HEK293 (cell line): ENCODE measurements at regions not wholly inside any gene's neighbourhood (a gene's known extent, or its start where the extent isn't known, plus 50 kb on each side); places are given as distances from the start of the nearest gene placed in this dataset.

Experiments
- CTCF ChIA-PET: fragments of 350-600 bp; formaldehyde crosslinking; extraction: SDS; loops from one replicate; lab custom pipeline; 2021; ENCODE audit warnings: antibody characterized with exemption; lab: Yijun Ruan, JAX
- POLR2A ChIA-PET: fragments of 300-600 bp; formaldehyde crosslinking; extraction: SDS; loops from one replicate; lab custom pipeline; 2020; ENCODE audit warnings: antibody characterized with exemption, inconsistent platforms; lab: Yijun Ruan, JAX
- H3K27ac ChIP-seq: fragments of 200-500 bp; sonication (Bioruptor generic); 2 replicates; pipeline ENCODE4 v1.5.1; 2014; ENCODE audit warnings: low read depth, low read length, control low read depth, inconsistent platforms; ENCODE audit errors: extremely low read depth
- H3K36me3 ChIP-seq, 2 experiments: fragments of 200-500 bp in 1 of 2; sonication (Bioruptor generic) in 1 of 2; 1 replicate in 1 of 2; 2 replicates in 1 of 2; pipeline ENCODE4 v1.5.1; 2014 to 2017; ENCODE audit warnings: inconsistent platforms in 2 of 2, low read length in 2 of 2; ENCODE audit not compliant: control insufficient read depth in 2 of 2, insufficient read depth in 1 of 2
- H3K4me1 ChIP-seq: fragments of 200-500 bp; sonication (Bioruptor generic); 2 replicates; pipeline ENCODE4 v1.5.1; 2014; ENCODE audit warnings: mild to moderate bottlenecking, low read length, inconsistent platforms; ENCODE audit not compliant: control insufficient read depth, insufficient read depth
- H3K4me3 ChIP-seq: 2 replicates; pipeline ENCODE4 v1.5.1; 2011; ENCODE audit warnings: low read depth, mild to moderate bottlenecking, control low read depth, low read length, moderate library complexity
- H3K9me3 ChIP-seq: fragments of 200-500 bp; sonication (Bioruptor generic); 2 replicates; pipeline ENCODE4 v1.5.1; 2014; ENCODE audit warnings: low read depth, low read length, inconsistent platforms; ENCODE audit not compliant: control insufficient read depth, insufficient read depth
- GLIS1 ChIP-seq: fragments of 450-650 bp; formaldehyde crosslinking; IDR thresholded peaks from 2 replicates; pipeline ENCODE4 v1.5.1; 2016; ENCODE audit warnings: missing biosample characterization, missing genetic modification characterization
- ZBTB21 ChIP-seq: fragments of 450-650 bp; formaldehyde crosslinking; IDR thresholded peaks from 2 replicates; pipeline ENCODE4 v1.5.1; 2017; ENCODE audit warnings: missing biosample characterization, missing genetic modification characterization
- ZNF16 ChIP-seq: fragments of 450-650 bp; formaldehyde crosslinking; IDR thresholded peaks from 2 replicates; pipeline ENCODE4 v1.5.1; 2016; ENCODE audit warnings: low read depth, missing biosample characterization, missing genetic modification characterization
- ZNF175 ChIP-seq: fragments of 450-650 bp; formaldehyde crosslinking; IDR thresholded peaks from 2 replicates; pipeline ENCODE4 v1.5.1; 2016; ENCODE audit warnings: missing biosample characterization, missing genetic modification characterization
- ZNF19 ChIP-seq: fragments of 450-650 bp; formaldehyde crosslinking; IDR thresholded peaks from 2 replicates; pipeline ENCODE4; 2016; ENCODE audit warnings: missing biosample characterization, missing genetic modification characterization, low read depth
- ZNF239 ChIP-seq: fragments of 450-650 bp; formaldehyde crosslinking; IDR thresholded peaks from 2 replicates; pipeline ENCODE4 v1.5.1; 2016; ENCODE audit warnings: missing biosample characterization, missing genetic modification characterization
- ZNF24 ChIP-seq: fragments of 450-650 bp; formaldehyde crosslinking; IDR thresholded peaks from 2 replicates; pipeline ENCODE4 v1.5.1; 2016; ENCODE audit warnings: missing biosample characterization, missing genetic modification characterization
- ZNF514 ChIP-seq: fragments of 450-650 bp; formaldehyde crosslinking; IDR thresholded peaks from 2 replicates; pipeline ENCODE4 v1.5.1; 2016; ENCODE audit warnings: missing biosample characterization, missing genetic modification characterization
- ZNF623 ChIP-seq: fragments of 450-650 bp; formaldehyde crosslinking; IDR thresholded peaks from 2 replicates; pipeline ENCODE4 v1.5.1; 2016; ENCODE audit warnings: missing biosample characterization, missing genetic modification characterization
- ZNF664 ChIP-seq: fragments of 450-650 bp; formaldehyde crosslinking; IDR thresholded peaks from 2 replicates; pipeline ENCODE4 v1.5.1; 2016; ENCODE audit warnings: missing biosample characterization, missing genetic modification characterization
- ZNF776 ChIP-seq: fragments of 450-650 bp; formaldehyde crosslinking; IDR thresholded peaks from 2 replicates; pipeline ENCODE4 v1.5.0; 2017; ENCODE audit warnings: missing biosample characterization, missing genetic modification characterization, borderline replicate concordance
- ZNF837 ChIP-seq: fragments of 450-650 bp; formaldehyde crosslinking; IDR thresholded peaks from 2 replicates; pipeline ENCODE4 v1.5.1; 2016; ENCODE audit warnings: missing biosample characterization, missing genetic modification characterization
- TF ChIP-seq, protein P1 (sequence below): fragments of 450-650 bp; formaldehyde crosslinking; conservative IDR thresholded peaks from 2 replicates; pipeline ENCODE4 v1.5.1; 2016; ENCODE audit warnings: low read depth, missing biosample characterization, missing genetic modification characterization
- TF ChIP-seq, protein P2 (sequence below): fragments of 450-650 bp; formaldehyde crosslinking; IDR thresholded peaks from 2 replicates; pipeline ENCODE4 v1.5.1; 2016; ENCODE audit warnings: missing biosample characterization, missing genetic modification characterization, low read depth
- TF ChIP-seq, protein P3 (sequence below): fragments of 450-650 bp; formaldehyde crosslinking; conservative IDR thresholded peaks from 2 replicates; pipeline ENCODE4 v1.5.1; 2016; ENCODE audit warnings: low read depth, missing biosample characterization, missing genetic modification characterization
- TF ChIP-seq, protein P4 (sequence below): fragments of 450-650 bp; formaldehyde crosslinking; IDR thresholded peaks from 2 replicates; pipeline ENCODE4 v1.5.1; 2016; ENCODE audit warnings: missing biosample characterization, missing genetic modification characterization
- TF ChIP-seq, protein P5 (sequence below): fragments of 450-650 bp; formaldehyde crosslinking; IDR thresholded peaks from 2 replicates; pipeline ENCODE4 v1.5.1; 2016; ENCODE audit warnings: missing biosample characterization, missing genetic modification characterization
- TF ChIP-seq, protein P6 (sequence below): fragments of 450-650 bp; formaldehyde crosslinking; IDR thresholded peaks from 2 replicates; pipeline ENCODE4 v1.5.1; 2016; ENCODE audit warnings: missing biosample characterization, missing genetic modification characterization

DNA sequence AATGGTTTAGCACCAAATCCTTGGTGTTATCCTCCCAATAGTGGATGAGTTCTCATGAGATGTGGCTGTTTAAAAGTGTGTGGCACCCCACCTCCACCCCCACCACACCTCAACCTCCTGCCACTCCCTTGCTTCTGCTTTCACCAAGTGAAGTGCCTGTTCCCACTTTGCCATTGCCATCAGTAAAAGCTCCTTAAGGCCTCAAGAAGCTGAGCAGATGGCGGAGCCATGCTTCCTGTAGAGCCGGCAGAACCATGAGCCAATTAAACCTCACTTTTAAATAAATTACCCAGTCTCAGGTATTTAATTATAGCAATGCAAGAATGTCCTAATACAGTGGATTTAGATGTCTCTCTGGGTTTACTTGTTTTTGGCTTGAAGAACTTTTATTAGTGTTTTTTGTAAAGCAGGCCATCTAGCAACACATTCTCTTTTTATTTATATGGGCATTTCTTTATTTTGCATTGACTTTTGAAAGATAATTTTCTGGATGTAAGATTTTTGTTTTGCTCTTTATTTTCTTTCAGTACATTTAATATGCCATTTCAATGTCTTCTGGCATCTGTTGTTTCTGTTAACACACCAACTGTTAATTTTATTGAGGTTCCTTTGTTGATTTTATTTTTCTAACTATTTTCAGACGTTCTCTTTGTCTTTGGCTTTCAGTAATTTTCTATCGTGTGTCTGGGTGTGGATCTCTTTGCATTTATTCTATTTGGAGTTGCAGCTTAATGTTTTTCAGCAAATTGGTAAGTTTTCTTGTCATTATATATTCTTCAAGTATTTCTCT, 724.5 kb upstream of the CNTN5 start (continued):
- TF ChIP-seq, protein P1, sequence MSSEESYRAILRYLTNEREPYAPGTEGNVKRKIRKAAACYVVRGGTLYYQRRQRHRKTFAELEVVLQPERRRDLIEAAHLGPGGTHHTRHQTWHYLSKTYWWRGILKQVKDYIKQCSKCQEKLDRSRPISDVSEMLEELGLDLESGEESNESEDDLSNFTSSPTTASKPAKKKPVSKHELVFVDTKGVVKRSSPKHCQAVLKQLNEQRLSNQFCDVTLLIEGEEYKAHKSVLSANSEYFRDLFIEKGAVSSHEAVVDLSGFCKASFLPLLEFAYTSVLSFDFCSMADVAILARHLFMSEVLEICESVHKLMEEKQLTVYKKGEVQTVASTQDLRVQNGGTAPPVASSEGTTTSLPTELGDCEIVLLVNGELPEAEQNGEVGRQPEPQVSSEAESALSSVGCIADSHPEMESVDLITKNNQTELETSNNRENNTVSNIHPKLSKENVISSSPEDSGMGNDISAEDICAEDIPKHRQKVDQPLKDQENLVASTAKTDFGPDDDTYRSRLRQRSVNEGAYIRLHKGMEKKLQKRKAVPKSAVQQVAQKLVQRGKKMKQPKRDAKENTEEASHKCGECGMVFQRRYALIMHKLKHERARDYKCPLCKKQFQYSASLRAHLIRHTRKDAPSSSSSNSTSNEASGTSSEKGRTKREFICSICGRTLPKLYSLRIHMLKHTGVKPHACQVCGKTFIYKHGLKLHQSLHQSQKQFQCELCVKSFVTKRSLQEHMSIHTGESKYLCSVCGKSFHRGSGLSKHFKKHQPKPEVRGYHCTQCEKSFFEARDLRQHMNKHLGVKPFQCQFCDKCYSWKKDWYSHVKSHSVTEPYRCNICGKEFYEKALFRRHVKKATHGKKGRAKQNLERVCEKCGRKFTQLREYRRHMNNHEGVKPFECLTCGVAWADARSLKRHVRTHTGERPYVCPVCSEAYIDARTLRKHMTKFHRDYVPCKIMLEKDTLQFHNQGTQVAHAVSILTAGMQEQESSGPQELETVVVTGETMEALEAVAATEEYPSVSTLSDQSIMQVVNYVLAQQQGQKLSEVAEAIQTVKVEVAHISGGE: no peak

DNA sequence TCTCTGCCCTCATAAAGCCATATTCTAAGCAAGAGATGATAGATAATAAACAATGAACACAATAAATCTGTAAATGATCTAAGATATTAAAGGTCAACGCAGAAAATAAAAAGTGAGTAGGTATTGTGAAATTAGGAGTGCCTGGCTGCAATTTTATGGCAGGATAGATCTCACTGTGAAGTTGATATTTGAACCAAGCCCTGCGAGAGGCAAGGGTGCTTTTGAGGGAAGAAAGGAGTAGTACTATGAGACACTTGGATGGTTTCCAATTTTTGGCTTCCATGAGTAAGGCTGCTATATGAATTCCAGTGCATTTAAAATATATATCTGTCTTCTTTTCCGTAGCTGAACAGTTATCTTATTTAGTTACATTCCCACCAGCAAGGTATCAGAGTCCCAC, 720.0 kb upstream of the CNTN5 start:
- TF ChIP-seq ZNF16 (no peak), ZNF239 (no peak), ZNF623 (tag by site-specific recombination) (no peak), ZNF24 (tag by site-specific recombination) (no peak), GLIS1 (tag by site-specific recombination) (no peak), ZNF19 (tag by site-specific recombination) (no peak)
- TF ChIP-seq, protein P2, sequence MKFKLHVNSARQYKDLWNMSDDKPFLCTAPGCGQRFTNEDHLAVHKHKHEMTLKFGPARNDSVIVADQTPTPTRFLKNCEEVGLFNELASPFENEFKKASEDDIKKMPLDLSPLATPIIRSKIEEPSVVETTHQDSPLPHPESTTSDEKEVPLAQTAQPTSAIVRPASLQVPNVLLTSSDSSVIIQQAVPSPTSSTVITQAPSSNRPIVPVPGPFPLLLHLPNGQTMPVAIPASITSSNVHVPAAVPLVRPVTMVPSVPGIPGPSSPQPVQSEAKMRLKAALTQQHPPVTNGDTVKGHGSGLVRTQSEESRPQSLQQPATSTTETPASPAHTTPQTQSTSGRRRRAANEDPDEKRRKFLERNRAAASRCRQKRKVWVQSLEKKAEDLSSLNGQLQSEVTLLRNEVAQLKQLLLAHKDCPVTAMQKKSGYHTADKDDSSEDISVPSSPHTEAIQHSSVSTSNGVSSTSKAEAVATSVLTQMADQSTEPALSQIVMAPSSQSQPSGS (tag by site-specific recombination): no peak
- CTCF ChIA-PET: no interaction called here
- H3K4me3 ChIP-seq: no peak overlapping the region
- no peaks in the 10 kb centered on the region for H3K36me3 ChIP-seq
- POLR2A ChIA-PET: no interaction called here
- H3K9me3 ChIP-seq: no peaks in the 10 kb centered on the region
- no peaks in the 10 kb centered on the region for H3K4me1 ChIP-seq
- H3K27ac ChIP-seq: no peak overlapping the region

DNA sequence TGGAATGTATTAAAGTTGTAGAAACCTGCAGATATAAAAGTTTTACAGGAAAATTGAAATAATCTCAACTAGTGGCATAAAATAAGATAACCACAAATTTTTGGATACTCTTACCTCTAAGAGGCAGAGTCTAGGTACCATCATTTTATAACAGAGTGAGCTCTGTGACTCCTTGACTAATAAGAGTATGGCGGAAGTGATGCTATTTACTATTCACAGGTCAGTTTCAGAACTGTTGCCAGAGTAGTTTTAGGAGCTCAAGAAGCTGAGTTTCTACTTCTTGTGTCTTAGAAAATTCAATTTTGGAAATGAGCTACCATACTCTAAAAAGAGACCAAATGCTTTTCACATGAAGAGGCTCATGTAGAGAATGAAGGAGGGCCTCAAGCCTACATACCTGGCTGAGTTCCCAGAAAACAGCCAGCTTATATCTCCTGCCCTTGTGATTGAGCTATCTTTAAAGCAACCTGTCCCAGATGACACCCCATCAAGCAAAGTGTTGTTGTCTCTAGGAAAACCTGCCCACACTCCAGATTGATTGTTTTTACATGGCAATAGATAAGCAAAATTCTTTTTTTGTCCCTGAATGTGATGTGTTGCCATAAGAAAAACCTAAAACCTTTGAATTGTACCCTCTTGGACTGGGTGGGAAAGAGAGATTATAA, 712.8 kb upstream of the CNTN5 start:
- H3K36me3 ChIP-seq: no peaks in the 10 kb centered on the region
- POLR2A ChIA-PET: no interaction called here
- CTCF ChIA-PET: interaction anchor here (0.6 kb wide), 1 partner anchor 750 kb away, joined by 3 read pairs; no protein-coding TSS in a partner anchor
- H3K27ac ChIP-seq: no peak overlapping the region
- no peaks in the 10 kb centered on the region for H3K9me3 ChIP-seq
- no peak overlapping the region for H3K4me3 ChIP-seq
- H3K4me1 ChIP-seq: no peaks in the 10 kb centered on the region
- TF ChIP-seq, protein P3, sequence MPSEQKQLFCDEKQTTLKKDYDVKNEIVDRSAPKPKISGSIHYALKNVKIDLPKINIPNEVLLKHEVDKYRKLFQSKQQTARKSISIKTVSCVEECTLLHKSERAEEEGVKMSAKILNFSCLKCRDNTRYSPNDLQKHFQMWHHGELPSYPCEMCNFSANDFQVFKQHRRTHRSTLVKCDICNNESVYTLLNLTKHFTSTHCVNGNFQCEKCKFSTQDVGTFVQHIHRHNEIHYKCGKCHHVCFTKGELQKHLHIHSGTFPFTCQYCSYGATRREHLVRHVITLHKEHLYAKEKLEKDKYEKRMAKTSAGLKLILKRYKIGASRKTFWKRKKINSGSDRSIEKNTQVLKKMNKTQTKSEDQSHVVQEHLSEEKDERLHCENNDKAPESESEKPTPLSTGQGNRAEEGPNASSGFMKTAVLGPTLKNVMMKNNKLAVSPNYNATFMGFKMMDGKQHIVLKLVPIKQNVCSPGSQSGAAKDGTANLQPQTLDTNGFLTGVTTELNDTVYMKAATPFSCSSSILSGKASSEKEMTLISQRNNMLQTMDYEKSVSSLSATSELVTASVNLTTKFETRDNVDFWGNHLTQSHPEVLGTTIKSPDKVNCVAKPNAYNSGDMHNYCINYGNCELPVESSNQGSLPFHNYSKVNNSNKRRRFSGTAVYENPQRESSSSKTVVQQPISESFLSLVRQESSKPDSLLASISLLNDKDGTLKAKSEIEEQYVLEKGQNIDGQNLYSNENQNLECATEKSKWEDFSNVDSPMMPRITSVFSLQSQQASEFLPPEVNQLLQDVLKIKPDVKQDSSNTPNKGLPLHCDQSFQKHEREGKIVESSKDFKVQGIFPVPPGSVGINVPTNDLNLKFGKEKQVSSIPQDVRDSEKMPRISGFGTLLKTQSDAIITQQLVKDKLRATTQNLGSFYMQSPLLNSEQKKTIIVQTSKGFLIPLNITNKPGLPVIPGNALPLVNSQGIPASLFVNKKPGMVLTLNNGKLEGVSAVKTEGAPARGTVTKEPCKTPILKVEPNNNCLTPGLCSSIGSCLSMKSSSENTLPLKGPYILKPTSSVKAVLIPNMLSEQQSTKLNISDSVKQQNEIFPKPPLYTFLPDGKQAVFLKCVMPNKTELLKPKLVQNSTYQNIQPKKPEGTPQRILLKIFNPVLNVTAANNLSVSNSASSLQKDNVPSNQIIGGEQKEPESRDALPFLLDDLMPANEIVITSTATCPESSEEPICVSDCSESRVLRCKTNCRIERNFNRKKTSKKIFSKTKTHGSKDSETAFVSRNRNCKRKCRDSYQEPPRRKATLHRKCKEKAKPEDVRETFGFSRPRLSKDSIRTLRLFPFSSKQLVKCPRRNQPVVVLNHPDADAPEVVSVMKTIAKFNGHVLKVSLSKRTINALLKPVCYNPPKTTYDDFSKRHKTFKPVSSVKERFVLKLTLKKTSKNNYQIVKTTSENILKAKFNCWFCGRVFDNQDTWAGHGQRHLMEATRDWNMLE (tag by site-specific recombination): no peak
- TF ChIP-seq ZBTB21 (tag by site-specific recombination): no peak
- no peak for TF ChIP-seq ZNF175 (tag by site-specific recombination)
- TF ChIP-seq ZNF664 (tag by site-specific recombination): no peak
- TF ChIP-seq, protein P4, sequence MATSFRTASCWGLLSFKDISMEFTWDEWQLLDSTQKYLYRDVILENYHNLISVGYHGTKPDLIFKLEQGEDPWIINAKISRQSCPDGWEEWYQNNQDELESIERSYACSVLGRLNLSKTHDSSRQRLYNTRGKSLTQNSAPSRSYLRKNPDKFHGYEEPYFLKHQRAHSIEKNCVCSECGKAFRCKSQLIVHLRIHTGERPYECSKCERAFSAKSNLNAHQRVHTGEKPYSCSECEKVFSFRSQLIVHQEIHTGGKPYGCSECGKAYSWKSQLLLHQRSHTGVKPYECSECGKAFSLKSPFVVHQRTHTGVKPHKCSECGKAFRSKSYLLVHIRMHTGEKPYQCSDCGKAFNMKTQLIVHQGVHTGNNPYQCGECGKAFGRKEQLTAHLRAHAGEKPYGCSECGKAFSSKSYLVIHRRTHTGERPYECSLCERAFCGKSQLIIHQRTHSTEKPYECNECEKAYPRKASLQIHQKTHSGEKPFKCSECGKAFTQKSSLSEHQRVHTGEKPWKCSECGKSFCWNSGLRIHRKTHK (tag by site-specific recombination): no peak
- TF ChIP-seq, protein P5, sequence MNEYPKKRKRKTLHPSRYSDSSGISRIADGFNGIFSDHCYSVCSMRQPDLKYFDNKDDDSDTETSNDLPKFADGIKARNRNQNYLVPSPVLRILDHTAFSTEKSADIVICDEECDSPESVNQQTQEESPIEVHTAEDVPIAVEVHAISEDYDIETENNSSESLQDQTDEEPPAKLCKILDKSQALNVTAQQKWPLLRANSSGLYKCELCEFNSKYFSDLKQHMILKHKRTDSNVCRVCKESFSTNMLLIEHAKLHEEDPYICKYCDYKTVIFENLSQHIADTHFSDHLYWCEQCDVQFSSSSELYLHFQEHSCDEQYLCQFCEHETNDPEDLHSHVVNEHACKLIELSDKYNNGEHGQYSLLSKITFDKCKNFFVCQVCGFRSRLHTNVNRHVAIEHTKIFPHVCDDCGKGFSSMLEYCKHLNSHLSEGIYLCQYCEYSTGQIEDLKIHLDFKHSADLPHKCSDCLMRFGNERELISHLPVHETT: no peak
- TF ChIP-seq, protein P6, sequence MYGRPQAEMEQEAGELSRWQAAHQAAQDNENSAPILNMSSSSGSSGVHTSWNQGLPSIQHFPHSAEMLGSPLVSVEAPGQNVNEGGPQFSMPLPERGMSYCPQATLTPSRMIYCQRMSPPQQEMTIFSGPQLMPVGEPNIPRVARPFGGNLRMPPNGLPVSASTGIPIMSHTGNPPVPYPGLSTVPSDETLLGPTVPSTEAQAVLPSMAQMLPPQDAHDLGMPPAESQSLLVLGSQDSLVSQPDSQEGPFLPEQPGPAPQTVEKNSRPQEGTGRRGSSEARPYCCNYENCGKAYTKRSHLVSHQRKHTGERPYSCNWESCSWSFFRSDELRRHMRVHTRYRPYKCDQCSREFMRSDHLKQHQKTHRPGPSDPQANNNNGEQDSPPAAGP (tag by site-specific recombination): no peak
- no peak for TF ChIP-seq ZNF514 (tag by site-specific recombination)
- no peak for TF ChIP-seq ZNF776
- no peak for TF ChIP-seq ZNF837 (tag by site-specific recombination)
